ENCODE measurements at regions not wholly inside any gene's neighbourhood (a gene's known extent, or its start where the extent isn't known, plus 50 kb on each side); places are given as distances from the start of the nearest gene placed in this dataset.
A peak's percentile ranks its signal among the peaks of the same experiment; 100 is the strongest.
"Not testable (repeated sequence)": the region's sequence is repeated elsewhere in the genome, so short reads cannot be mapped to it uniquely, and the experiment has no call there.

DNA sequence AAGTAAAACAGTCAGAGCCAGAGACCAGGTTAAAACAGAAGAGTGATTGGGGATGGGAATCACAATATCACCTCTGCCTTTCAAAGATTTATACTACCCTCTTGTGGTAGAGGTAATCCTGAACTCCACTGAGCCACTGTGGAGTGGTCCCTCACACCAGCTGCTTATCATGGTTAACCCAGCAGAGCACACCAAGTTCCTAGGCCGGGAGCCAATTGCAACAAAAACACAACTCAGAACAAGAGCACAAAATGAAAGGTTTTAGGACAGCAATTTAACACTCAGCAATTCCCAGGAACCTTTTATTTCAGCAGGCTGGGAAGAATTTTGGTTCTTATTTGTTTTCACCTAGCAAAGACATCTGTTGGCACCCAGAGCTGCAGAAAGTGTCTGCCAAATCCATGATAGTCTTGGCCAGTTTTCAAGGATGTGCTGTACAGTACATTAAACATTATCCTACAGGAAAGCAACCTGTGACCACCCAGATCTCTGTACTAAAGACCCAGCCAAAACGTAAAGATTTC lies 220.5 kb upstream of the ATXN7L3B start:
- peak; percentile 4 for DNase-seq

DNA sequence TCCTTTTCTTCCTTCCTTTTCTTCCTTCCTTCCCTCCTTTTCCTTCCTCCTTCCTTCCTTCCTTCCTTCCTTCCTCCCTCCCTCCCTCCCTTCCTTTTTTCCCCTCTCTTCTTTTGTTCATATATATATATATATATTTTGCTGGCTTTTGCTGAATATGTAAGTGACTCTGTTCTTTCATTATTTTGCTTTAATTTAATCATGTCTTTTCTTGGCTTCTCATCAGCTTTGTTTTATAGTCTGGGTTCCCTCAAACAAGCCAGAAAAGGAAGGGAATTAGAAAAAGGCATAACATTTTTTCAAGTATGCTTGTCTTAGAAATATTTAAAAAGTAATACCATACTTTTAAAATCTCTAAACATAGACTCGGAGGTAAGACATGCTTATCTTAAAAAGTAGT lies 219.9 kb upstream of the ATXN7L3B start:
- DNase-seq, result no peak

GRCh38 chr12:74319886-74320285 lies 217.7 kb upstream of the ATXN7L3B start:
- DNase-seq, result no peak

- no peak for DNase-seq
Measured at GRCh38 chr12:74321381-74321780, 216.3 kb upstream of the ATXN7L3B start.

GRCh38 chr12:74322792-74323191 lies 214.8 kb upstream of the ATXN7L3B start:
- DNase-seq, result no peak

GRCh38 chr12:74328623-74329022 lies 209.0 kb upstream of the ATXN7L3B start:
- no peak for DNase-seq

GRCh38 chr12:74334780-74335179 lies 202.9 kb upstream of the ATXN7L3B start:
- DNase-seq, result no peak

DNA sequence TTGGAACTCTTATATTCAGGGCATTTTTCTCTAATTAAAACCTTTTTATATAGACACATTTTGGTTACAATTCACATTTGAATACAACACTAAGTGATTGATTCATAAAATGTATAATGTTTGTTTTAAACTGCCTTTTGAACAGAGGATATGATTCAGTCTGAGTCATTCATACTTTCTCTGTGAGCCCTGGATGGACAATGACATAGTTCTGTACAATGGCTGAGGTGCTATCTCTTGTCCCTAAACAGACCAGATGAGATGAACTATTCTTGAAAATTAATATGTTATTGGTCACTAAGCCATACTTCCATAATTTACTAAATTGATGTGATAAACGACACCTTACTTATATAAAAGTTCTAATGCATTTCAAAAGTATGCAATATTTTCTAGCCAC lies 199.7 kb upstream of the ATXN7L3B start:
- no peak for DNase-seq

GRCh38 chr12:74339211-74339610 lies 198.4 kb upstream of the ATXN7L3B start:
- DNase-seq, result no peak

DNA sequence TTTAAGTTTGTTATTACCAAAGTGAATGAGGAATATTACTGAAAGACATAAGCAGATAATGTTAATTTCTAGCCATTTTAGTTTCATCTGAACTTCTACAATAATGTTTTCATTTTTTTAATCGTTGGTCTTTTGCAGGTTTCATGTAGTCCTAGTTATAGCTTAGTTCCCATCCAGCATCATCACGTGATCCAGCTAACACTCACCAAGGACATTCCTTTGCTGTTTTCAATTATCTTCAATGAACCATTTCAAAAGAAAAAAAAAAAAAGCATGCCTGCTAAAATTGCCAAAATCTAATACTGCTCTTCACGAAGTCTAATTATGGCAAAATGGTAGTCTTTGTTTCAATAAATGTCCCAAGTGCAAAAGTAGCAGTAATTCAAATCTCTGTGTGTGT lies 187.7 kb upstream of the ATXN7L3B start:
- no peak for DNase-seq

DNA sequence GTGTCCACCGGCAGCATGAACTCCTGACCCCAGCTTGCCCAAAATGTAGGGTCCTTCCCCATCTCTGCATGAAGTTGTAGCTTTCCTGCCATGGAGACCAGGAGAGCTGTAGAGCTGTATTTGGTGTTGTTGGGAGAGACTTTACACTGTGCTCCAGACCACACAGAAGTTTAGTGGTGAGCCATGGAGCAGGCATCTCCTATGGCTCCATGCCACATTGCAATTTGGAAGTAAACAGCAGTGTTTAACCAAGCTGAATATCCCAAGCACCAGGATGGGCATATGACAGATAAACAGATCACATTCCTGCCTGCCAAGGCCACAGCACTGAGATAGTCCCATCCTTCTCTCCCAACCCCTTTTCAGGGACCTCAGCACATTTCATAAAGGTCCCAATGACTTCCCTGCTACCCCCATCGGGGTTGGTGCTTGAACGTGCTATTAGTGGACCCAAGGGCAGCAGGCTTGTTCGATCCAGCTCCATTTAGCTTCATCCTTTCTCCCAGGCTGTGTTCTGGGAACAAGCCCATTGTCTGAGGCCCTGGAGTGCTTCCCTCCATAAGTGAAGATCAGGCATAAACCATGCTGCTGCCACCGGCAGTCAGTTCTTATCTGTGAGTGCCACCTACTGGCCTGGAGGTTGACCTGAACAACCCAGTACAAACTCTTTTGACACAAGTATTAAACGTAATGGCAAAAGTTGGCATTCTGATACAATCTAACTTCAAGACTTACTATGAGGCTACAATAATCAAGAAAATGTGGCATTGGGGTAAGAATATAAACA lies 172.3 kb upstream of the ATXN7L3B start:
- no peak for DNase-seq

- DNase-seq, result no peak
Measured at GRCh38 chr12:74370608-74371216, 166.9 kb upstream of the ATXN7L3B start.

DNA sequence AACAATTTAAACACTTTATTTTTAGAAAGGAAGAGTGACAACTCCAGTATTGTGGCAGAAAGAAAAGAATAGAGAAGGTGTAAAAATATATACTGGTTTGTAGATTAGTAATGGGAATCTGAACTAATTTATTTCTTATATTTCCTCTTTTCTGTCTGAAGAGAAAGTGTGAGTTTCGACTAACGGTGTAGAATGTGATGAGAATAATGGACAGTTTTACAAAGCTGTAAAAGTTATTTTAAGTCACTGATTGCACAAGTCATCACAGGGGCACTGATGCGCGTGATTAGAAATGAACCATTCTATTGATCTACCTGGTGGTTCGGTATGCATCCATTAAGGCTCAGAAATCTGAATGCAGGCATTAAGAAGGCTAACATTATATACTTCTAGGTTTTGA lies 158.5 kb upstream of the ATXN7L3B start:
- DNase-seq, result no peak

DNA sequence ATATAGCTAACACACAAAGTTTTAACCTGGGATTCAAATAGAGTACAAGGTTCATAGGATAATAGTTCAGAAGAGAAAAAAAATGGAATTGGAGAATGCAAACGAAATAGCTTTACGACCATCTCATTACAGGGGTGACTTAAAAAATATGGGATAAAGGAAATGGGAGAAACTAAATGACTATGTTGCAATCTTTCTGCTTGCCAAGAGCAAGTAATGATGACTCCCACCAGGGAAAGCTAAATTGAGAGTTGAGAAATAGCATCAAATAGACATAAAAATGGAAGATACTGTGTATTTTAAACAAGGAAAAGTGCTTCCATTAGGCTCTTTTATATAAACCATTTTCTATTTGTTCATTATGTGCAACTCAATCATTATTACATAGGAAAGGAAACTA lies 155.7 kb upstream of the ATXN7L3B start:
- no peak for DNase-seq

GRCh38 chr12:74382983-74383382 lies 154.7 kb upstream of the ATXN7L3B start:
- DNase-seq, result no peak

DNA sequence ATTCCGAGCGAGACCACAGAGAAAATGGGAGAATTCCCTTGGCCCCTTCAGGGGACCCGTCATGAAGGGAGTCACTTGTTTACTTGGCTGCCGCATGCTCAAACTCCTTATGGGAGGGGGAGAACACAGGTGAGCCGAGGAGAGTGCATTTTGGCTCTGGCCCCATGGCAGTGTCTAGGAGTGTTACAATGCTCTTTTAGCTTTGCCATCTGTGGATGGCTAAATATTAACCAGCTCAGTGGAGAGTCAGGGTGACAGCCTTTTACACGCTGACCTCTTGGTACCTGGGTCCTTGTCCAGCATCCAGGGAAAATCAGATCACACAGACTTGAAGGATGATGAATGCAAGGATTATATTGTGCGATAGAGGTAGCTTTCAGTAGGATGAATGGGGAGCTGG lies 146.4 kb upstream of the ATXN7L3B start:
- DNase-seq, result no peak

DNA sequence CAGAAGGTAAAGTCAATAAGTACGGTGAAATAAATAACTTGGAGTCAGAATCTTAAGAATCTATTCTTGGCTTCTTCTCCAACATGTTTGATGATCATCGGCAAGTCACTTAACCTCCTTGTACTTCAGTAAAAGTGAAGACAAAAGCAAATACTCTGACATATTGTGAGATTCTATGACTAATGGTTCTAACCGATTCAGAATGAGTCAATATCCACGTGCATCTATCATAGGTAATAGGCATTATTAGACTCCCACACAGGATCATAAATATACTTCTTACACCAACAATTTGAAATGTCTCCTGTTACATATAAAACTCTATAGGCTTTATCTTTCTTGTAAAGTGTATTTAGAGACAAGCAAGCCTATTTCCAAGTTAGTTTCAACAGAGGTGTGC lies 144.4 kb upstream of the ATXN7L3B start:
- DNase-seq, result no peak

- DNase-seq, result no peak
Measured at GRCh38 chr12:74394647-74395046, 143.0 kb upstream of the ATXN7L3B start.

GRCh38 chr12:74401035-74401434 lies 136.6 kb upstream of the ATXN7L3B start:
- DNase-seq, result no peak

- DNase-seq, result no peak
Measured at GRCh38 chr12:74401966-74402365, 135.7 kb upstream of the ATXN7L3B start.

DNA sequence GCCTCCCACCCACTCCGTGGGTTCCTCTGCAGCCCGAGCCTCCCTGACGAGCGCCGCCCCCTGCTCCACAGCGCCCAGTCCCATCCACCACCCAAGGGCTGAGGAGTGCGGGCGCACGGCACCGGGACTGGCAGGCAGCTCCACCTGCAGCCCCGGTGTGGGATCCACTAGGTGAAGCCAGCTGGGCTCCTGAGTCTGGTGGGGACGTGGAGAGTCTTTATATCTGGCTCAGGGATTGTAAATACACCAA lies 134.5 kb upstream of the ATXN7L3B start:
- not testable (repeated sequence) for DNase-seq

DNA sequence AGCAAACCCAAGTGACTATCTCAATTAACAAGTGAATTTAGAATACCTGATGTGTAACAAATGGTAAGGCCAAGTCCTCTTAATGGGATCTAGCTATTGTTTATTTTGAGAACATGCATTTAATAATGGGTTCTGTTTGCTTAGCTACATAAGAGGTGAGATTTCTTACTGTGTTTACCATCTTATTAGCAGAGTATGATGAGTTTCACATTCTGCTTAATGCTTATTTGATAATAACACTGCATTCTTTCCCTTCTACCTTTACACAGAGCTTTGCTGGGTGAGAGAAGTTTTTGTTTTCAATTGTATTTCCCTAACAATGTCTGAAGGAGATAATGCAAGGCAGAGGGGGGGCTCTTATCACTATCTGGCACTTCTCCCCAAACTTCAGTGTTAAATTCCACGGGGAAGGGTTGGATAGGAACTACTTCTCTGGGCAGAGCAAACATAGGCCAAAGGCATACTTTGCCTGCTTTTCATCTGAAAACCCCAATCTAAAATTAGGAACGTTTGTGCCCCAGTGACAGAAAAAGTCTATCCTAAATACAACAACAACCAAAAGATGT lies 129.0 kb upstream of the ATXN7L3B start:
- DNase-seq, result no peak

GRCh38 chr12:74412606-74413230 lies 124.9 kb upstream of the ATXN7L3B start:
- DNase-seq, result peak; percentile 2

DNA sequence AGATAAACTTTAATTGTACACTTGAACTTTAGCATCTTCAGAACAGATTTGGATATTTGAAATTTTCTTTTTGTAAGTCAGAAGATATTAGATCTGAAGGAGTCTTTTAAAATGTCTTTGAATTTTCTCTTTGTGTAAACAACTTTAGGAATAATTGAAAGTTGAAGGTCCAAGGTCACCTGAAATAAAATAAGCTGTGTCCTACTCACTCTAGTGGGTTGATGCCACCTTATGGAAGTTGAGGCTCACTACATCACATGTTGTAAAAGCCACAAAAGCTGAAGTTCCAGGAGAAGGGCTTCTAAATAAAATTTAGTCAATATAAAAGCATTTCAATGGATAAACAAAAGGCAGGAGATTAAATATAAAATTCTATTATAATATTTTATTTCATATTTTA lies 122.0 kb upstream of the ATXN7L3B start:
- no peak for DNase-seq

Measured in NCI-H1092 treated with DMSO at 0.1 percent for 48 hours (cell line).